Chondrocyte (in vitro differentiated cells): ENCODE measurements at regions not wholly inside any gene's neighbourhood (a gene's known extent, or its start where the extent isn't known, plus 50 kb on each side); places are given as distances from the start of the nearest gene placed in this dataset.

Experiments used
- DNase-seq: peaks from one replicate; pipeline ENCODE4 v3.0.0; 2021; ENCODE audit warnings: mixed read lengths, low spot score
- H3K27ac Mint-ChIP-seq: one replicate; pipeline ENCODE4 v1.8.0; 2021; ENCODE audit warnings: mild to moderate bottlenecking, moderate library complexity, mixed read lengths; ENCODE audit not compliant: unreplicated experiment
- H3K27me3 Mint-ChIP-seq: 2 replicates; pipeline ENCODE4 v1.8.0; 2021; ENCODE audit warnings: low read depth, mixed read lengths
- H3K36me3 Mint-ChIP-seq: 2 replicates; pipeline ENCODE4 v1.8.0; 2021; ENCODE audit warnings: low read depth, mixed read lengths
- H3K4me1 Mint-ChIP-seq: 2 replicates; pipeline ENCODE4 v1.8.0; 2021; ENCODE audit warnings: low read depth, mild to moderate bottlenecking, mixed read lengths
- H3K4me3 Mint-ChIP-seq: one replicate; pipeline ENCODE4 v1.8.0; 2021; ENCODE audit warnings: mild to moderate bottlenecking, moderate library complexity, mixed read lengths; ENCODE audit not compliant: unreplicated experiment
- H3K9me3 Mint-ChIP-seq: 2 replicates; pipeline ENCODE4 v1.8.0; 2021; ENCODE audit warnings: low read depth, mixed read lengths
- TF ChIP-seq, protein P1 (sequence below): fragments of 200-600 bp; sonication (generic); IDR thresholded peaks from 2 replicates; pipeline ENCODE4 v1.5.0; 2021; ENCODE audit warnings: antibody characterized with exemption, mild to moderate bottlenecking, moderate library complexity

DNA sequence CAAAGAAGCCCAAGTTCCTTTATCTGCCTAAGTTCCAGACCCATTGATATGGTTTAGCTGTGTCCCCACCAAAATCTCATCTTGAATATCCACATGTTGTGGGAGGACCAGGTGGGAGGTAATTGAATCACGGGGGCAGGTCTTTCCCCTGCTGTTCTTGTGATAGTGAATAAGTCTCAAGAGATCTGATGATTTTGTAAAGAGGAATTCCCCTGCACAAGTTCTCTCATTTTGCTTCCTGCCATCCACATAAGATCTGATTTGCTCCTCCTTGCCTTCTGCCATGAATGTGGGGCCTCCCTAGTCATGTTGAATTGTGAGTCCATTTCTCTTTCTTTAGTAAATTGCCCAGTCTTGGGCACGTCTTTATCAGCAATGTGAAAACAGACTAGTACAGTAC, 860.2 kb downstream of the FSTL5 start:
- no peak overlapping the region for H3K4me3 Mint-ChIP-seq
- no peaks in the 10 kb centered on the region for H3K4me1 Mint-ChIP-seq
- H3K36me3 Mint-ChIP-seq = no peaks in the 10 kb centered on the region
- DNase-seq = no peak
- TF ChIP-seq, protein P1, sequence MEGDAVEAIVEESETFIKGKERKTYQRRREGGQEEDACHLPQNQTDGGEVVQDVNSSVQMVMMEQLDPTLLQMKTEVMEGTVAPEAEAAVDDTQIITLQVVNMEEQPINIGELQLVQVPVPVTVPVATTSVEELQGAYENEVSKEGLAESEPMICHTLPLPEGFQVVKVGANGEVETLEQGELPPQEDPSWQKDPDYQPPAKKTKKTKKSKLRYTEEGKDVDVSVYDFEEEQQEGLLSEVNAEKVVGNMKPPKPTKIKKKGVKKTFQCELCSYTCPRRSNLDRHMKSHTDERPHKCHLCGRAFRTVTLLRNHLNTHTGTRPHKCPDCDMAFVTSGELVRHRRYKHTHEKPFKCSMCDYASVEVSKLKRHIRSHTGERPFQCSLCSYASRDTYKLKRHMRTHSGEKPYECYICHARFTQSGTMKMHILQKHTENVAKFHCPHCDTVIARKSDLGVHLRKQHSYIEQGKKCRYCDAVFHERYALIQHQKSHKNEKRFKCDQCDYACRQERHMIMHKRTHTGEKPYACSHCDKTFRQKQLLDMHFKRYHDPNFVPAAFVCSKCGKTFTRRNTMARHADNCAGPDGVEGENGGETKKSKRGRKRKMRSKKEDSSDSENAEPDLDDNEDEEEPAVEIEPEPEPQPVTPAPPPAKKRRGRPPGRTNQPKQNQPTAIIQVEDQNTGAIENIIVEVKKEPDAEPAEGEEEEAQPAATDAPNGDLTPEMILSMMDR = no peak
- H3K9me3 Mint-ChIP-seq = peaks cover 3% of the 10 kb centered on the region
- H3K27me3 Mint-ChIP-seq = no peaks in the 10 kb centered on the region
- H3K27ac Mint-ChIP-seq = no peak overlapping the region

DNA sequence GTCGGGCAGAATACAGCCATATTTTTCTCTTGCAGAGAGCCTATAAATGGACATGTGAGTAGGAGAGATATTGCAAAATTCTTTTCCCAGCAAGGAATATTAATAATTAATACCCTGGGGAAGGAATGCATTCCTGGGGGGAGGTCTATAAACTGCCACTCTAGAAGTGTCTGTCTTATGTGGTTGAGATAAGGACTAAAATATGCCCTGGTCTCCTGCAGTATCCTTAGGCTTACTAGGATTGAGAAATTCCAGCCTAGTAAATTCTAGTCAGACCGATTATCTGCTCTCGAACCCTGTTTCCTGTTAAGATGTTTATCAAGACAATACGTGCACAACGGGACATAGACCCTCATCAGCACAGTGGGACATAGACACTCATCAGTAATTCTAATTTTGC, 872.6 kb downstream of the FSTL5 start:
- Mint-ChIP-seq H3K27me3 (no peaks in the 10 kb centered on the region), H3K4me3 (no peak overlapping the region)
- TF ChIP-seq, protein P1 = no peak

DNA sequence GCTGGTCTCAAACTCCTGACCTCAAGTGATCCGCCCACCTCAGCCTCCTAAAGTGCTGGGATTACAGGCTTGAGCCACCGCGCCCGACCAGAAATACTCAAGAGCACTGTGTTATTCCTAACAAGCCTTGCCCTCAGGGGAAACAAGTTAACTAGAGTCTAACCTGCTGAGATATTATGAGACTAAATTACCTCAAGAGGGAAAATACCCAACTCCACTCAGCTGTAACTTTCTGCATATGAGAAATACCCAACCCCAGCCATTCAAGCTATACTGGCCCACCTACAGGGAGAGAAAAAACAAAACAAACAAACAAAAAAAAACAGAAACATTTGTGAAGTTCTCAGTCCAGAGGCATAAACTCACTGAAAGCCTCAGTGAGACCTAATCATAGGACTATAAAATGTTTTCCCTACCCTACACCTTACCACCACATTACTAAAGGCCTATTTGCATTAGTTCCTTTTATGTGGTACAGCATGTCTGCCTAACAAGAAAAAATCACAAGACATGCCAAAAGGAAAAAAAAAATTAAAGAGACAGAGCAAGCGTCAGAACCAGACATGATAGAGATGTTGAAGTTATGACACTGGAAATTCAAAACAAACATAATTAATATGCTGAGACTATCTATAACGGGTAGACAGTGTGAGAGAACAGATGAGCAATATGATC, 876.0 kb downstream of the FSTL5 start:
- DNase-seq = no peak
- Mint-ChIP-seq H3K4me3 (no peak overlapping the region), H3K4me1 (no peaks in the 10 kb centered on the region), H3K27ac (no peak overlapping the region), H3K27me3 (no peaks in the 10 kb centered on the region), H3K36me3 (no peaks in the 10 kb centered on the region), H3K9me3 (peaks cover 18% of the 10 kb centered on the region)
- TF ChIP-seq, protein P1 = no peak

More for the DNA sequence above, 872.6 kb downstream of the FSTL5 start:
- no peaks in the 10 kb centered on the region for H3K36me3 Mint-ChIP-seq
- no peaks in the 10 kb centered on the region for H3K4me1 Mint-ChIP-seq
- no peak for DNase-seq
- H3K27ac Mint-ChIP-seq = no peak overlapping the region
- peaks cover 18% of the 10 kb centered on the region for H3K9me3 Mint-ChIP-seq

GRCh38 chr4:161285461-161285860, 878.3 kb downstream of the FSTL5 start:
- no peak overlapping the region for H3K27ac Mint-ChIP-seq

GRCh38 chr4:161280929-161281328, 882.9 kb downstream of the FSTL5 start:
- H3K27ac Mint-ChIP-seq = no peak overlapping the region
- no peak for DNase-seq
- no peaks in the 10 kb centered on the region for H3K27me3 Mint-ChIP-seq
- no peaks in the 10 kb centered on the region for H3K9me3 Mint-ChIP-seq
- TF ChIP-seq, protein P1 = no peak
- H3K36me3 Mint-ChIP-seq = no peaks in the 10 kb centered on the region
- no peak overlapping the region for H3K4me3 Mint-ChIP-seq
- H3K4me1 Mint-ChIP-seq = no peaks in the 10 kb centered on the region

More at GRCh38 chr4:161285461-161285860, 878.3 kb downstream of the FSTL5 start:
- no peaks in the 10 kb centered on the region for H3K4me1 Mint-ChIP-seq
- H3K36me3 Mint-ChIP-seq = no peaks in the 10 kb centered on the region
- DNase-seq = no peak
- peaks cover 7% of the 10 kb centered on the region for H3K9me3 Mint-ChIP-seq
- H3K27me3 Mint-ChIP-seq = no peaks in the 10 kb centered on the region
- TF ChIP-seq, protein P1 = no peak
- H3K4me3 Mint-ChIP-seq = no peak overlapping the region
